WTC11 (cell line): ENCODE measurements at regions not wholly inside any gene's neighbourhood (a gene's known extent, or its start where the extent isn't known, plus 50 kb on each side); places are given as distances from the start of the nearest gene placed in this dataset. TPM values are rescaled to one million over a fixed set of nuclear protein-coding genes. Genes with fewer than 3 reads are reported as not detected.

Experiments used
- ATAC-seq: fragments of 200-7000 bp; cut with Tn5 transposase; 2 replicates; pipeline ENCODE4 v1.10.0; 2021; ENCODE audit warnings: mild to moderate bottlenecking, moderate library complexity
- CTCF ChIA-PET: fragments of 300-600 bp; sonication (Branson Sonifier 250); formaldehyde crosslinking; loops from one replicate; lab custom pipeline; 2021; ENCODE audit warnings: antibody characterized with exemption; lab: Charles Lee
- POLR2A ChIA-PET: fragments of 350-600 bp; sonication (Branson Sonifier 250); formaldehyde crosslinking; loops from one replicate; lab custom pipeline; 2021; ENCODE audit warnings: antibody characterized with exemption; lab: Charles Lee
- DNase-seq: peaks from one replicate; pipeline ENCODE4 v3.0.0; 2021; ENCODE audit warnings: low spot score
- H3K27ac Mint-ChIP-seq: 2 replicates; pipeline ENCODE4 v1.8.0; 2021; ENCODE audit warnings: mixed read lengths
- H3K27me3 Mint-ChIP-seq: 2 replicates; pipeline ENCODE4 v1.8.0; 2021; ENCODE audit warnings: low read depth, mild to moderate bottlenecking, moderate library complexity, mixed read lengths
- H3K36me3 Mint-ChIP-seq: 2 replicates; pipeline ENCODE4 v1.8.0; 2021; ENCODE audit warnings: mixed read lengths
- H3K4me1 Mint-ChIP-seq: 2 replicates; pipeline ENCODE4 v1.8.0; 2022; ENCODE audit warnings: mixed read lengths
- H3K4me3 Mint-ChIP-seq: 2 replicates; pipeline ENCODE4 v1.8.0; 2021; ENCODE audit warnings: mild to moderate bottlenecking, moderate library complexity, mixed read lengths
- H3K9me3 Mint-ChIP-seq: 2 replicates; pipeline ENCODE4 v1.8.0; 2021; ENCODE audit warnings: mixed read lengths
- AFF4 ChIP-seq: sonication (generic); formaldehyde crosslinking; IDR thresholded peaks from 2 replicates; pipeline ENCODE4 v1.8.1; 2023; ENCODE audit warnings: mild to moderate bottlenecking, missing genetic modification reagents, borderline replicate concordance
- CDX4 ChIP-seq: fragments of 250-450 bp; sonication (Bioruptor Pico); IDR thresholded peaks from 2 replicates; pipeline ENCODE4 v1.9.0; 2021; ENCODE audit warnings: moderate library complexity, mild to moderate bottlenecking, inconsistent platforms, borderline replicate concordance
- CREB1 ChIP-seq: sonication (generic); formaldehyde crosslinking; IDR thresholded peaks from 2 replicates; pipeline ENCODE4 v1.8.0; 2023; ENCODE audit warnings: mild to moderate bottlenecking, missing genetic modification reagents
- CREM ChIP-seq: sonication (generic); formaldehyde crosslinking; IDR thresholded peaks from 2 replicates; pipeline ENCODE4 v1.8.1; 2022; ENCODE audit warnings: mild to moderate bottlenecking, missing genetic modification reagents, moderate library complexity
- EMX1 ChIP-seq: fragments of 250-450 bp; sonication (Bioruptor Pico); IDR thresholded peaks from 2 replicates; pipeline ENCODE4 v1.8.0; 2021; ENCODE audit warnings: mild to moderate bottlenecking
- FOXK1 ChIP-seq: sonication (generic); formaldehyde crosslinking; IDR thresholded peaks from 2 replicates; pipeline ENCODE4 v1.8.0; 2022; ENCODE audit warnings: mild to moderate bottlenecking, moderate library complexity, missing genetic modification reagents
- FOXP1 ChIP-seq: sonication (generic); formaldehyde crosslinking; IDR thresholded peaks from 2 replicates; pipeline ENCODE4 v1.8.0; 2022; ENCODE audit warnings: missing genetic modification reagents, mild to moderate bottlenecking, moderate library complexity, borderline replicate concordance
- GTF2I ChIP-seq: fragments of 250-450 bp; sonication (Bioruptor Pico); conservative IDR thresholded peaks from 2 replicates; pipeline ENCODE4 v1.4.0; 2021; ENCODE audit warnings: mild to moderate bottlenecking
- IRF2 ChIP-seq: sonication (generic); formaldehyde crosslinking; IDR thresholded peaks from 2 replicates; pipeline ENCODE4 v1.8.0; 2022; ENCODE audit warnings: low read depth, missing genetic modification reagents, borderline replicate concordance
- JAZF1 ChIP-seq: fragments of 250-450 bp; sonication (Bioruptor Pico); IDR thresholded peaks from 2 replicates; pipeline ENCODE4 v1.9.0; 2021; ENCODE audit warnings: moderate library complexity, mild to moderate bottlenecking, inconsistent platforms
- MXD4 ChIP-seq: fragments of 250-450 bp; sonication (Bioruptor Pico); IDR thresholded peaks from 2 replicates; pipeline ENCODE4 v1.8.0; 2021; ENCODE audit warnings: mild to moderate bottlenecking, moderate library complexity, borderline replicate concordance
- NFYB ChIP-seq: sonication (generic); formaldehyde crosslinking; conservative IDR thresholded peaks from 2 replicates; pipeline ENCODE4 v1.8.0; 2022; ENCODE audit warnings: low read depth, missing genetic modification reagents
- RORB ChIP-seq: fragments of 250-450 bp; sonication (Bioruptor Pico); IDR thresholded peaks from 2 replicates; pipeline ENCODE4 v1.9.0; 2021; ENCODE audit warnings: mild to moderate bottlenecking
- SMAD3 ChIP-seq: sonication (generic); formaldehyde crosslinking; IDR thresholded peaks from 2 replicates; pipeline ENCODE4 v1.8.0; 2022; ENCODE audit warnings: missing genetic modification reagents, mild to moderate bottlenecking, borderline replicate concordance
- SP1 ChIP-seq: sonication (generic); formaldehyde crosslinking; conservative IDR thresholded peaks from 2 replicates; pipeline ENCODE4 v1.8.1; 2022; ENCODE audit warnings: missing genetic modification reagents
- TCF7 ChIP-seq: sonication (generic); formaldehyde crosslinking; IDR thresholded peaks from 2 replicates; pipeline ENCODE4 v1.8.0; 2022; ENCODE audit warnings: mild to moderate bottlenecking, low read depth, missing genetic modification reagents, moderate library complexity
- USF2 ChIP-seq: sonication (generic); formaldehyde crosslinking; IDR thresholded peaks from 2 replicates; pipeline ENCODE4 v1.8.1; 2023; ENCODE audit warnings: mild to moderate bottlenecking, missing genetic modification reagents, moderate library complexity
- ZNF263 ChIP-seq: sonication (generic); formaldehyde crosslinking; IDR thresholded peaks from 2 replicates; pipeline ENCODE4 v1.8.1; 2022; ENCODE audit warnings: low read depth, mild to moderate bottlenecking, moderate library complexity, missing genetic modification reagents
- ZNF281 ChIP-seq: sonication (generic); formaldehyde crosslinking; IDR thresholded peaks from 2 replicates; pipeline ENCODE4 v1.8.0; 2023; ENCODE audit warnings: mild to moderate bottlenecking, missing genetic modification reagents
- ZNF425 ChIP-seq: fragments of 250-450 bp; sonication (Bioruptor Pico); conservative IDR thresholded peaks from 2 replicates; pipeline ENCODE4 v1.9.0; 2021; ENCODE audit warnings: mild to moderate bottlenecking
- microRNA-seq: library from miRNA; unstranded; fragments of <30 nt; microRNA quantifications from one replicate; pipeline ENCODE4 v1.2.0, GENCODE V29; 2022; ENCODE audit warnings: borderline number of aligned reads

- ChIA-PET POLR2A (no interaction called here), CTCF (no interaction called here)
- DNase-seq = no peak
- Mint-ChIP-seq H3K9me3 (no peaks in the 10 kb centered on the region), H3K36me3 (no peaks in the 10 kb centered on the region), H3K4me1 (peaks cover 8% of the 10 kb centered on the region), H3K27ac (no peak overlapping the region), H3K4me3 (no peak overlapping the region), H3K27me3 (no peaks in the 10 kb centered on the region)
- no peak for ATAC-seq
- no peak for TF ChIP-seq SP1 (CRISPR knock-in tag)
- TF ChIP-seq GTF2I (CRISPR knock-in tag) = no peak
- no peak for TF ChIP-seq NFYB (CRISPR knock-in tag)
- no peak for TF ChIP-seq USF2 (CRISPR knock-in tag)
- TF ChIP-seq CREM = no peak
- no peak for TF ChIP-seq SMAD3 (CRISPR knock-in tag)
- no peak for TF ChIP-seq ZNF281
- TF ChIP-seq EMX1 (CRISPR knock-in tag) = no peak
- TF ChIP-seq JAZF1 (CRISPR knock-in tag) = no peak
- no peak for TF ChIP-seq ZNF263 (CRISPR knock-in tag)
- no peak for TF ChIP-seq CREB1 (CRISPR knock-in tag)
- no peak for TF ChIP-seq AFF4 (CRISPR knock-in tag)
- no peak for TF ChIP-seq FOXK1 (CRISPR knock-in tag)
- no peak for TF ChIP-seq IRF2 (CRISPR knock-in tag)
- no peak for TF ChIP-seq TCF7 (CRISPR knock-in tag)
- TF ChIP-seq RORB (CRISPR knock-in tag) = no peak
- TF ChIP-seq ZNF425 = no peak
- no peak for TF ChIP-seq MXD4 (CRISPR knock-in tag)
- no peak for TF ChIP-seq CDX4 (CRISPR knock-in tag)
- no peak for TF ChIP-seq FOXP1
Observed at GRCh38 chr11:19291064-19291463, 50.3 kb upstream of the E2F8 start.

Small RNAs in the stretch of these regions (microRNA-seq; reads per million reads assigned to microRNA genes)
- gene MIR4486 = not detected
